Fibroblast of mammary gland (primary cell): ENCODE measurements at regions not wholly inside any gene's neighbourhood (a gene's known extent, or its start where the extent isn't known, plus 50 kb on each side); places are given as distances from the start of the nearest gene placed in this dataset.
A peak's percentile ranks its signal among the peaks of the same experiment; 100 is the strongest.

Experiments used
- DNase-seq: peaks from one replicate; pipeline ENCODE4 v3.0.0-alpha.2; 2010; ENCODE audit warnings: low read depth
- H3K4me3 ChIP-seq: 2 replicates; pipeline ENCODE4 v1.5.1; 2011; ENCODE audit warnings: low read depth, mild to moderate bottlenecking, low read length, moderate library complexity; ENCODE audit not compliant: control insufficient read depth
- TF ChIP-seq, protein P1 (sequence below): conservative IDR thresholded peaks from 2 replicates; pipeline ENCODE4 v1.5.1; 2011; ENCODE audit warnings: low read depth, low read length, inconsistent platforms; ENCODE audit not compliant: control insufficient read depth, insufficient read depth

DNA sequence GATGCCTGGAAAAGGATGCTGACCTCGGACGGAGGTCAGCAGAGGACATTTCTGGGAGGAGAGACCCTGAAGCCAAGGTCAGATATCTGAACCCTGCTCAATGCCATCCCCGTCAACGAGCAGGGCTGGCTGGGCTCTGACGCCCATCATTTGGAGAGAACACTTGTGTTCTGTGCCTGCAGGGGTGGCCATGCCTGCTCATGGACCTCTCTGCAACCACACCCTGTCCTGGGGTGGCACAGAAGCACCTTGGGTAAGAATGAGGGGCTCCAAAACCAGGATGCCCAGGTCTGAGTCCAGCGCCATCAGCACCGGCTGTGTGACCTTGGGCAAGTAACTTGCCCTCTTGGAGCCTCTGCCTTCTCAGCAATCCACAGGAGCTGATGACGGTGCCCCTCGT, 293.7 kb upstream of the FOXF1 start:
- no peak for DNase-seq
- H3K4me3 ChIP-seq, result no peak overlapping the region
- TF ChIP-seq, protein P1, sequence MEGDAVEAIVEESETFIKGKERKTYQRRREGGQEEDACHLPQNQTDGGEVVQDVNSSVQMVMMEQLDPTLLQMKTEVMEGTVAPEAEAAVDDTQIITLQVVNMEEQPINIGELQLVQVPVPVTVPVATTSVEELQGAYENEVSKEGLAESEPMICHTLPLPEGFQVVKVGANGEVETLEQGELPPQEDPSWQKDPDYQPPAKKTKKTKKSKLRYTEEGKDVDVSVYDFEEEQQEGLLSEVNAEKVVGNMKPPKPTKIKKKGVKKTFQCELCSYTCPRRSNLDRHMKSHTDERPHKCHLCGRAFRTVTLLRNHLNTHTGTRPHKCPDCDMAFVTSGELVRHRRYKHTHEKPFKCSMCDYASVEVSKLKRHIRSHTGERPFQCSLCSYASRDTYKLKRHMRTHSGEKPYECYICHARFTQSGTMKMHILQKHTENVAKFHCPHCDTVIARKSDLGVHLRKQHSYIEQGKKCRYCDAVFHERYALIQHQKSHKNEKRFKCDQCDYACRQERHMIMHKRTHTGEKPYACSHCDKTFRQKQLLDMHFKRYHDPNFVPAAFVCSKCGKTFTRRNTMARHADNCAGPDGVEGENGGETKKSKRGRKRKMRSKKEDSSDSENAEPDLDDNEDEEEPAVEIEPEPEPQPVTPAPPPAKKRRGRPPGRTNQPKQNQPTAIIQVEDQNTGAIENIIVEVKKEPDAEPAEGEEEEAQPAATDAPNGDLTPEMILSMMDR, result no peak

DNA sequence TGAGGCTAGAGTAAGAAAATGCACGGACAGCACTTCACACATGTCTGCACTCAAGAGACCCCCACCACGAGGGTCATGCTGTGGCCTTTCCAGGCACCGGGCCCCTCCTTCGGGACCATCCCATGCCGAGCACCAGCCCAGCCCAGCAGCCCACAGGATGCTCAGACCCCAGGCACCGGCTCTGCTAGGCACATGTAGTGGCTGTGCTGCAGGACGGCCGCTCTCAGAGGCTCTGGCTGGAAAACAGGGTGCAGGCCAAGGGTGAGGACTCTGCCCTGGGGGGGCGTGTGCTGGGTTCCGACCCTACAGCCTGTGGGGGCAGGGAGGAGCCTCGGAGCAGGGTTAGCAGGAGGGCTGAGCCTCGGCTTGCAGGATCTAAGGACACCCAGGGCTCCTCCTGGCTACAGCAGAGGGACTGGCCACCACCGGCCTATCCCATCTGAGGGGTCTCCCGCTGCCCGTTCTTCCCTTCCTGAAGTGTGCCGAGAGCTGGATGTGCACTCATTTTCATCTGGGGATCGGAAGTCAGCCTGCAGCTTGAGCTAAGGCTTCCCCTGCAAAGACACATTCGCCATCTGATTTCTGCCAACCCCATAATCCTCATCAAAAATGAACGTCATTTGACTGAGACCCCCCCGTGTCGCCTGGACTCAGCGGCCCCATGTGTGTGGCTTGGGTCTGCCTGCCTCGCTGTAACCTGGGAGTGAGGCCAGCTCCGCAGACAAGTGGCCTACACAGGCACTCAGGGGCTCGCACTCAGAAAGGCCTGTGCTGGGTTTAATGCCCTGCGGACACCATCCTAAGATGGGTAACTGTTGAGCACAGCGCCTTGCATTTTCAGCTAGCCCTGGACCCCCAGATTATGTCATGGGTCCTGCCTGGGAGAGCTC, 293.1 kb upstream of the FOXF1 start:
- no peak overlapping the region for H3K4me3 ChIP-seq
- TF ChIP-seq, protein P1, result no peak
- no peak for DNase-seq

- no peak for DNase-seq
- TF ChIP-seq, protein P1, result no peak
- no peak overlapping the region for H3K4me3 ChIP-seq
Observed at GRCh38 chr16:86217891-86218270, 292.4 kb upstream of the FOXF1 start.

GRCh38 chr16:86218479-86219170, 291.7 kb upstream of the FOXF1 start:
- TF ChIP-seq, protein P1, result no peak
- no peak for DNase-seq
- no peak overlapping the region for H3K4me3 ChIP-seq

GRCh38 chr16:86219655-86220445, 290.5 kb upstream of the FOXF1 start:
- no peak overlapping the region for H3K4me3 ChIP-seq
- TF ChIP-seq, protein P1, result no peak
- DNase-seq, result peak; percentile 67

- TF ChIP-seq, protein P1, result no peak
- H3K4me3 ChIP-seq, result no peak overlapping the region
- peak; percentile 33 for DNase-seq
Observed at GRCh38 chr16:86220561-86220960, 289.8 kb upstream of the FOXF1 start.
